ENCODE measurements at regions not wholly inside any gene's neighbourhood (a gene's known extent, or its start where the extent isn't known, plus 50 kb on each side); places are given as distances from the start of the nearest gene placed in this dataset.

DNA sequence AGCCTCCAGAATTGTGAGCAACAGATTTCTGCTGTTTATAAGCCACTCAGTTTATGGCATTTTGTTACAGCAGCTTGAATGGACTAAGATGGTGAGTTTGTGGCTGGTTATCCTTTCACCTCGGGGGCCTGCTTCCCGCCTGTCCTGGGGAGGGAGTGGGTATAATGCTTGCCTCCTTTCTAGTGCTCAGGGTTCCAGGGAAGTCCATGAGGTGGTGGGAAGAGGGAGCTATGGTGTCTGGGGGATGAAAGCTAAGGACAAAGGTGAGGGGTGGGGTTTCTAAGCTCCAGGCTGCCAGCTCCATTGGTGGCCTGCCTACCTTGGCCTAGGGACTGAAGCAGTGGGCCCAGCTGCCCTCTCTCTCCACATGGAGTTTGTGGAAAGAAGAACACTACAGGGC, 50.2 kb upstream of the SDK2 start:
- H3K27ac Mint-ChIP-seq, result no peak overlapping the region
- no peak for ATAC-seq
- peaks cover 5% of the 10 kb centered on the region for H3K9me3 Mint-ChIP-seq
- H3K4me3 Mint-ChIP-seq, result no peak overlapping the region
- peaks cover 22% of the 10 kb centered on the region for H3K27me3 Mint-ChIP-seq
- no peaks in the 10 kb centered on the region for H3K4me1 Mint-ChIP-seq
- H3K36me3 Mint-ChIP-seq, result no peaks in the 10 kb centered on the region

DNA sequence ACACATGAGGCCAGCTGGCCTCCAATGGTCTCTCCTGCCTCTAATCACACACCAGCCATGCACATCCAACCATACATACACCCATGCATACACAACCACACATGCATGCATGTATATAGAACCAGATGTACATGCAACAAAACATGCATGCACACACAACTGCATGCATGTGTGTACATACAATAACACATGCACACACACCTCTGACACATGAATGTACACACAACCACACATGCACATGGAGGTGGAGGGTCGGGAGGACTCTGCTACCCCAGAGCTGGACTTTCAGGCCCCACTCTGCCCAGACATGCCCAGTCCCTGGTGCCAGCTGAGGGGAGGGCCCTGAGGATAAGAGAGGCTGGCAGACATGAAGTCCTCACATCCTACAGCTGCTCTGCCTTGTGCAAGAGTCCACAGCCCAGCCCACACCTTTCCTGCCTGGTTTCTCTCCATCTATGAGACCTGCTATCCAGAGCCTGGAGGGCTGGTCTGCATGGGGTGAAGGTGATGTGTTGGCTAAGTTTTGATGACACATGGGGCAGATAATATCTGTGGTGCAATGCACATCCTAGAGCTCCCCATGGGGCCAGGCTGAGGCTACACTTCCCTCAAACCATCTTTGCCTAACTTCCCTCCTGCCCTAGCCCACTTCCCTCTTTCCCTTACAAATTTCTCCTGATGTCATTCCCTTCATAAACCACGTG, 50.9 kb upstream of the SDK2 start:
- no peak overlapping the region for H3K27ac Mint-ChIP-seq

DNA sequence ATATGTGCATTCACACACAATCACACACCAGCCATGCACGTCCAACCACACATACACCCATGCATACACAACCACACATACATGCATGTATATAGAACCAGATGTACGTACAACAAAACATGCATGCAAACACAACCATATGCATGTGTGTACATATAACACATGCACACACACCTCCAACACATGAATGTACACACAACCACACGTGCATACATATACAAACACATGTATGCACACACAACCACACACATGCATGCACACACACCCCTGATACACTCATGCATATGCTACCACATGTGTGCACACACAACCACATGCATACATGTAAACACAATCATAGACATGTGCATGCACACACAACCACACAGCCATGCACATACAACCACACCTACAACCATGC, 52.0 kb upstream of the SDK2 start:
- Mint-ChIP-seq H3K27ac (no peak overlapping the region), H3K36me3 (no peaks in the 10 kb centered on the region), H3K4me3 (no peak overlapping the region), H3K9me3 (peaks cover 5% of the 10 kb centered on the region), H3K4me1 (no peaks in the 10 kb centered on the region), H3K27me3 (peaks cover 6% of the 10 kb centered on the region)
- ATAC-seq, result no peak

More for the DNA sequence above, 50.9 kb upstream of the SDK2 start:
- Mint-ChIP-seq H3K4me1 (no peaks in the 10 kb centered on the region), H3K4me3 (no peak overlapping the region), H3K36me3 (no peaks in the 10 kb centered on the region), H3K9me3 (peaks cover 5% of the 10 kb centered on the region), H3K27me3 (peaks cover 16% of the 10 kb centered on the region)
- ATAC-seq, result no peak

DNA sequence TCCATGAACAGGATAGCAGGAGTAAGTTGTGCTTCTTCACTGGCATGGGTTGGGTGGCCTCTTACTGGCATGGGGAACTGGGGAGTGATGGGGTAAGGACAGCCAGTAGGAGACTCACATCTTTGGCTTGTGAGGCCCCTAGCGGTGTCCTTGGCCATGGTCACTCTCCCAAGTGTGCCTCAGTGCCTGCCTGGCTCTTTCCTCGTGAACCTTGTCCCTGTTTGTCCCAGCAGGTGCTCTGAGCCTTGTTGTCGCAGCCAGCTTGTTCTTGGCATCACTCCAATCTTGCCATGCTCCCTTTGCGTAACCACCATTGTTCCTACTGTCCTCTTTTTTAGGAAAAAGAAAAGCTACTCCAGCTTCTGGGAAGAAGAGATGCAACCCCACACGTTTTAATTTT, 53.6 kb upstream of the SDK2 start:
- H3K9me3 Mint-ChIP-seq, result peaks cover 5% of the 10 kb centered on the region
- no peaks in the 10 kb centered on the region for H3K27me3 Mint-ChIP-seq
- H3K4me1 Mint-ChIP-seq, result no peaks in the 10 kb centered on the region
- no peaks in the 10 kb centered on the region for H3K36me3 Mint-ChIP-seq
- H3K27ac Mint-ChIP-seq, result no peak overlapping the region
- H3K4me3 Mint-ChIP-seq, result no peak overlapping the region
- ATAC-seq, result no peak

DNA sequence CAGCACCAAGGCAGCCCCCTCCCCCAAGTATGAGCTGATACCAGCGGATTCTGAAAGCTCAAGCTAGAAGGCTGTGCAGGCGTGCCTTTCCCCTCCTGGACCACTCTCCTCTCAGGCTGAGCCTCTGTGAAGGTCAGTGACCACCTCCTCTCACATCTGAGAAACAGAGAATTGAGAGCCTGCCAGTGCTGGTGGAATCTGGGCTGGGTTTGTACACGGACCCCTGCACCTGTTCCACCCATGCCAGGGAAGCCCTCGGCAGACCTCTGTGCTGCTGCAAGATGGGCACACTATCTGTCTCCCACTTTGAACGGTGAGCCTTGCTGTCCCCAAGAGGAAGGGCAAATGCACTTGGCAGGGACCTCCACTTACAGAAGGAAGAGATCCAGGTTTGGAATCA, 54.7 kb upstream of the SDK2 start:
- no peaks in the 10 kb centered on the region for H3K4me1 Mint-ChIP-seq
- no peak overlapping the region for H3K4me3 Mint-ChIP-seq
- H3K27ac Mint-ChIP-seq, result no peak overlapping the region

DNA sequence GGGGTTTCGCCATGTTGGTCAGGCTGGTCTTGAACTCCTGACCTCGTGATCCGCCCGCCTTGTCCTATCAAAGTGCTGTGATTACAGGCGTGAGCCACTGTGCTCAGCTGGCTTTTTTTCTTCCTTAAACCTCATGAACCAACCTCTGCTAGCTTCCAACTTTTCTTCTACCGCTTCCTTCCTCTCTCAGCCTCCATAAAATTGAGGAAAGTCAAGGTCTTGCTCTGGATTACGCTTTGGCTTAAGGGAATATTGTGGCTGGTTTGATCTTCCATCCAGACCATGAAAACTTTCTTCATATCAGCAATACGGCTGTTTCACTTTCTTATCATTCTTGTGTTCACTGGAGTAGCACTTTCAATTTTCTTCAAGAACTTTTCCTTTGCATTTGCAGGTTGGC, 57.5 kb upstream of the SDK2 start:
- Mint-ChIP-seq H3K9me3 (peaks cover under 1% of the 10 kb centered on the region), H3K27ac (no peak overlapping the region), H3K27me3 (peaks cover 17% of the 10 kb centered on the region), H3K4me3 (no peak overlapping the region), H3K4me1 (no peaks in the 10 kb centered on the region), H3K36me3 (no peaks in the 10 kb centered on the region)
- no peak for ATAC-seq

More for the DNA sequence above, 54.7 kb upstream of the SDK2 start:
- ATAC-seq, result no peak
- peaks cover 5% of the 10 kb centered on the region for H3K9me3 Mint-ChIP-seq
- peaks cover 4% of the 10 kb centered on the region for H3K27me3 Mint-ChIP-seq
- no peaks in the 10 kb centered on the region for H3K36me3 Mint-ChIP-seq

DNA sequence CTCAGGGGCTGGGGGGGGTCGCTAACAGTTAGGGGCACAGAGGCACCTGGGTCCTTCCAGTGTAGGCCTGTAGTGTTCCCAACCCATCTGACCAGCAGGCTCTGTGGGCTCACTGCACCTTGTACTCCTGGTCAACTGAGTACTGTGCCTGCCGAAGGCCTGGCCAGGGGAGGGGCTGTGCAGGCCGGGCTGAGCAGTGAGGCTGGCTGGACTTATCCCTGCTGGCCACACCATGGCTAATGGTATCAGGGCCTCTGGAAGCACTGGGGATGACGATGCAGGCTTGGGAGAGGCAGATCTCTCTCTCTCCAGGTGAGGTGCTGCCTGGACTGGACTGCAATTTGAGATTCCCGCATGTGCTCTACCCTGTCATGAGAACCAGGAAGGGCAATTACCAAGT, 58.9 kb upstream of the SDK2 start:
- Mint-ChIP-seq H3K27me3 (peaks cover 25% of the 10 kb centered on the region), H3K36me3 (no peaks in the 10 kb centered on the region)

DNA sequence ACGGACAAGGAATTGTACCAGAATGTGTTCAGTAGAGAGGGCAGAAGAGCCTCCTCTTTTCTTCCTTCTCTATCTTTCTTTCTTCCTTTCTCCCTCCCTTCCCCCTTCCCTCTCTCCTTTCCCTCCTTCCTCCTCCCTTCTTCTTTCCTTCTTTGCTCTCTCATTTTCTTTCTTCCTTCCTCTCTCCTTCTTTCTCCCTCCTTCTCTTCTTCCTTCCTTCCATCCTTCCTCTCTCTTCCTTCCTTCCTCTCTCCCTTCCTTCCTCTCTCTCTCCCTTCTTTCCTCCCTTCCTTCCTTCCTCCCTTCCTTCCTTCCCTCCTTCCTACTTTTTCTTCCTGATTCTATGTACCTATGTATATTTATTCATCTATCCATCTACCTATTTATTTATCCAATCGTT, 59.7 kb upstream of the SDK2 start:
- H3K27ac Mint-ChIP-seq, result no peak overlapping the region
- H3K4me1 Mint-ChIP-seq, result no peaks in the 10 kb centered on the region
- peaks cover 6% of the 10 kb centered on the region for H3K9me3 Mint-ChIP-seq
- ATAC-seq, result no peak
- H3K27me3 Mint-ChIP-seq, result peaks cover 32% of the 10 kb centered on the region
- no peak overlapping the region for H3K4me3 Mint-ChIP-seq
- H3K36me3 Mint-ChIP-seq, result no peaks in the 10 kb centered on the region

More for the DNA sequence above, 58.9 kb upstream of the SDK2 start:
- ATAC-seq, result no peak
- no peaks in the 10 kb centered on the region for H3K4me1 Mint-ChIP-seq
- no peak overlapping the region for H3K4me3 Mint-ChIP-seq
- H3K9me3 Mint-ChIP-seq, result peaks cover 6% of the 10 kb centered on the region
- no peak overlapping the region for H3K27ac Mint-ChIP-seq

DNA sequence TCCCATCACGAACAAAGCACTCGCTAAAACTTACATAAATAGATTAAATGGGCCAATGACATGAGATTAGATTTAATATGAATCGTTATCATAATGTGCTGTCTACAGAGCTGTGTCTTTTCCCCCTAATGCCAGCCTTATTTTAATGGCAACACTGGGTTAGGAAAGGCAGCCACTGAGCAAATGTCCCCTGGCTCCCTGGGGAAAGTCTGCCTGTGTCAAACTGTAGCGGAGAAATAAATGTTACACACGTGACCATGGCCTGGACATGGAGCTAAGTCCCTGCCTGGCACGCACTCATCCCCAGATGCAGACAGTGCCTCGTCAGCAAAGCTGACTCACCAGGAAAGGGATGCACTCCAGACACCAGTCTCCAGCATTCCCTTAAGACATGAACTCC, 61.3 kb upstream of the SDK2 start:
- Mint-ChIP-seq H3K36me3 (no peaks in the 10 kb centered on the region), H3K9me3 (peaks cover 6% of the 10 kb centered on the region), H3K4me3 (no peak overlapping the region), H3K27ac (no peak overlapping the region), H3K27me3 (peaks cover 32% of the 10 kb centered on the region), H3K4me1 (peaks cover 8% of the 10 kb centered on the region)
- ATAC-seq, result no peak

DNA sequence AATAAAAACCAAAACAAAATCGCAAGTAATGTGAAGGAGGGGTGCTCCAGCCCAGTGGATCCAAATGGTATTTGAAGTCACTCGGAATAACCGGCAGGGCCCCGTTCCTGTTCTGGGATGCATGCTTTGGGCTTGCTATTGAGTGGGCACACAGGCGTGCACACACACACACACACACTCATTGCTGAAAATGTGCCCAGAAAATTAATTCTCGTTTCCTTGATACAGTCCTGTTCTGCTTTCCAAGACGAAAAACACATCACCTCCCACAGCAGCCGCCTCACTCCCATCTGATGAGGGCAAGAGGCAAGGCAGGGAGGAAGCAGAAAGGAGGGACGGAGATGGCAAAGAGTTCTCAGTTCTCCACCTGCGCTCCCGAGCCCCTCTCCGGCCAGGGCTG, 62.2 kb upstream of the SDK2 start:
- Mint-ChIP-seq H3K36me3 (no peaks in the 10 kb centered on the region), H3K27ac (no peak overlapping the region), H3K9me3 (peaks cover 6% of the 10 kb centered on the region), H3K4me3 (no peak overlapping the region), H3K4me1 (peaks cover 15% of the 10 kb centered on the region), H3K27me3 (peaks cover 32% of the 10 kb centered on the region)
- ATAC-seq, result no peak

DNA sequence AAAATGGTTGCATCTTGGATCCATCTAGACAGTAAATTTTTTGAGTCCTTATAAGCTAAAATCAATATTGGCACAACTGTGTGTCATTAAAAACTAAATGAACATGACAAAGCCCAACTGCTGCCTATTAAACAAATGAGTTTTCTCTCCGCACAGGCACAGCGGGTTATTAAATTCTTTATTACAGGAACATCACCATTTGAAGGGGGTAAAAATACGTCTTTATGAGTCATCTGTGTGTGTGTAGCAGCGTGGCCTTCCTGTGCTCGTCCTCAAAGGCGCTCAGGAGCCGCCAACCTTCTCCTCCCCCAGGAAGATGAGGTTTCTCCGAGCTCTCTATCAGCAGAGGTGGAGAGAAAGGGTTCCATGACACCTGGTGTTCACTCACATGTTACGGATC, 62.6 kb upstream of the SDK2 start:
- H3K9me3 Mint-ChIP-seq, result peaks cover 6% of the 10 kb centered on the region
- H3K27ac Mint-ChIP-seq, result no peak overlapping the region
- peaks cover 32% of the 10 kb centered on the region for H3K27me3 Mint-ChIP-seq
- no peaks in the 10 kb centered on the region for H3K36me3 Mint-ChIP-seq
- no peak for ATAC-seq
- H3K4me1 Mint-ChIP-seq, result peaks cover 18% of the 10 kb centered on the region
- H3K4me3 Mint-ChIP-seq, result no peak overlapping the region

DNA sequence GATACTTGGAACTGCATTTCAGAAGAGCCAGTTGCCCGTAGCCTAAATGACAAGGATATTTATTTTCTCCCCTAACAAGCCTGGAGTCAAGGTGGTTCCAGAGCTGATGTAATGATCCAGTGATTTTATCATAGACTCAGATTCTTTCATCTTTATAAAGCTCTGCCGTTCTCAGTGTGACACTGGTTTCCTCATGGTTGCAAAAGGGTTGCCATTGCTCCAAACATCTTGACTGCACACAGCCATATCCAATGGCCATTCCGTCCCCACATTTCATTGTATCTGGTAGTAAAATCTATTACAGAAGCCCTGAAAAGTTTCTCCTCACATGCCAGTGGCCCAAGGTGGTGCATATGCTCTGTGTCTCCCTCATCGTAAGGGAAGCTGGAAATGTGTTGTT, 63.1 kb upstream of the SDK2 start:
- no peak overlapping the region for H3K4me3 Mint-ChIP-seq
- peaks cover 32% of the 10 kb centered on the region for H3K27me3 Mint-ChIP-seq
- H3K4me1 Mint-ChIP-seq, result peaks cover 23% of the 10 kb centered on the region
- no peak overlapping the region for H3K27ac Mint-ChIP-seq
- no peaks in the 10 kb centered on the region for H3K36me3 Mint-ChIP-seq
- no peak for ATAC-seq
- peaks cover 6% of the 10 kb centered on the region for H3K9me3 Mint-ChIP-seq

DNA sequence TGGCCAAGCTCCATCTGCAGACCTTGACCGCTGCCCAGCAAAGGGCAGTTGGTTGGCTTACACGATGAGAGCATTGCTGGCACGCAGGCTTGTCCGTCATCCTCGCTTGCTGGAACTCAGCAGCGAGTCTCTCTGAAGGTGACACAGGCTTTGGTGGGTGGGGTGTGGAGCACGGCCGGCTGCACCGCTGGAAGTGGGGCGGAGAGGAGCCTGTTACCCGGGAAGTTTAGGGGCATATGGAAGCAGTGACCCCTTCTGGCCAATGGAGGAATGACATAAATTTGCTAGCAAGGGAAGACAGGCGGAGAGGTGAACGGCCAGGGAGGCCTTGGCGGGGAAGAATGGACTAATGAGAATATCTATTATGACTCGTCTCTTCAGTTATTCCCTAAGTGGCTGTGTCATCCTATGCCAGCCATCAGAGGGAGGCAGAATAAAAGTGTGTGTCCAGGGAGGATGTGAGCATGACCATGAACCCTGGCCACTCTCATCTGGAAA, 65.9 kb upstream of the SDK2 start:
- Mint-ChIP-seq H3K36me3 (no peaks in the 10 kb centered on the region), H3K4me3 (no peak overlapping the region), H3K27me3 (peaks cover 17% of the 10 kb centered on the region), H3K27ac (no peak overlapping the region), H3K4me1 (peaks cover 24% of the 10 kb centered on the region), H3K9me3 (peaks cover 6% of the 10 kb centered on the region)
- no peak for ATAC-seq

DNA sequence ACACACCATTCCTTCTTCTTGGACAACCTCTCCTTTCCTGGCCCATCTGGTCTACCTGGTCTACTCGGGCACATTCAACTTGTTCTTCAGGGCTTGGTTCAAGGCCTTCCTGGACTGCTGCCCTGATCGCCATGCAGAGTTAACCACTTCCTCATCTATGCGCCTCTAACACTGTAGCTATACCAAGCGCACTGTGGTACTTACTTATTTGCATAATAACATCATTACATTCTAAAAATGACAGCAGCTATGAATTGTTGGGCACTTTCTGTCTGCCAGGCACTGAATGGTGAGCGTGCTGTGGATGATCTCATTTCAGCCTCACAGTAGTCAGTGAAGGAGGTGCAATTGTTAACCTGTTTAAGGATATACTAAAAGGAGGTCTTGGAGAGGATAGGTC, 66.9 kb upstream of the SDK2 start:
- Mint-ChIP-seq H3K4me3 (no peak overlapping the region), H3K27ac (no peak overlapping the region), H3K27me3 (peaks cover 22% of the 10 kb centered on the region), H3K4me1 (peaks cover 29% of the 10 kb centered on the region), H3K9me3 (peaks cover 6% of the 10 kb centered on the region), H3K36me3 (no peaks in the 10 kb centered on the region)
- ATAC-seq, result peak; percentile 92

DNA sequence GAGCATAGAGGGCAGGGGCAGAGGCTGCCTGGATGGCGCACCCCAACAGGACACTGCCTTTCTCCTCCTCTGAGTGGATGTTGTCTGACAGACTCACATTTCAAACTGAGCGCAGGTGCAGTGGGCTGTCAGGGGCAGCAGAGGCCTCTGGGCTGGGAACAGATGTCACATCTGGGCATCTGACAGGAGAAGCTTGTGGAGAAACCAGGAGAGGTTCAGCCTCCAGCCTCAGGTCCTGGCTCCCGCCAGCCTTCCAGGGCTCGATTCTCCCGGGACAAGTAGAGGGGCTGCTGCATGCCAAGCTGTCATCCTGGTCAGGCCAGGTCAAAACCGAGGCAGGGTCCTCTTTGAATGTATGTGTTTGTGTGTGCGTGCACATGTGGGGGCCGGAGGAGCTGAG, 67.7 kb upstream of the SDK2 start:
- peaks cover 31% of the 10 kb centered on the region for H3K4me1 Mint-ChIP-seq
- H3K4me3 Mint-ChIP-seq, result no peak overlapping the region
- ATAC-seq, result no peak
- H3K36me3 Mint-ChIP-seq, result no peaks in the 10 kb centered on the region
- H3K9me3 Mint-ChIP-seq, result peaks cover 6% of the 10 kb centered on the region
- peaks cover 29% of the 10 kb centered on the region for H3K27me3 Mint-ChIP-seq
- no peak overlapping the region for H3K27ac Mint-ChIP-seq

DNA sequence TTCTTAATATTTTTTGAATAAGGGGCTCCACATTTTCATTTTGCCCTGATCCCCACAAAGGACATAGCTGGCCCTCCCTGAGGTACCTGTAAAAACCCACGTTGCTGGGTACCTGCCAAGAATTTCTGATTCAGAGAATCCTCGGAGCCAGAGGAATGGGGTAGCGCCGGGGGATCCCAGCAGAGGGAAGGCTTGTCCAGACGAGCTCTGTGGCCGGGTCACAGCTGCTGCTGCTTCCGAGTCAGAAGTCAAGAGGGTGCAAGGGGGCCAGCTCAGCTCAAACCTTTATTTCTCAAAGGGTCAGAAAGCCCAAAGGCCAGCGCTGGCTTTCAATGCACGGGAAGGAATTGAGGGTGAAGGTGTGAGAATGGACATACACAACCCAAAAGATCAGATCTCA, 68.9 kb upstream of the SDK2 start:
- H3K4me1 Mint-ChIP-seq, result peaks cover 31% of the 10 kb centered on the region
- H3K27me3 Mint-ChIP-seq, result peaks cover 28% of the 10 kb centered on the region
- H3K27ac Mint-ChIP-seq, result no peak overlapping the region
- no peaks in the 10 kb centered on the region for H3K36me3 Mint-ChIP-seq
- H3K9me3 Mint-ChIP-seq, result no peaks in the 10 kb centered on the region
- ATAC-seq, result no peak
- H3K4me3 Mint-ChIP-seq, result no peak overlapping the region
